ENCODE measurements at regions not wholly inside any gene's neighbourhood (a gene's known extent, or its start where the extent isn't known, plus 50 kb on each side); places are given as distances from the start of the nearest gene placed in this dataset.

DNA sequence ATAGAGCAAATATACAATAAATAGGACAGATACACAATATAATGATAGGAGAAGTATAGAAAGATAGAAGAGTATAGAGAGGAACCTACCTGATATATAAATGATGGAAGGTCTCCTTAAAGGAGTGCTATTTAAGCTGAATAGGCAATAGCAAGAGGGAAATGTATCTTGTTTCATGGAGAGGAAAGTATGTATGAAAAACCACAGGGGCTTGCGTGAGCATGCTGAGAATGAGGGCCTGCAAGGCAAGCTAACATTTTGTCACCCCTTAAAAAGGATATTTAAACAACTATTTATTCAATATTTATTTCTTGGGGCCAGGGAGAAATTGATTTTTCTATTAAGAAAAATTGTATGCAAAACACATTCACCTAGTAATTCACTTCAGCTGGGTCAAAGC lies 150.9 kb upstream of the ZRANB2 start (continued):
- no peak for TF ChIP-seq ZNF431 (CRISPR knock-in tag; IDR thresholded peaks at IDR 0.05)
- no peak for TF ChIP-seq ZNF212 (CRISPR knock-in tag; IDR thresholded peaks at IDR 0.05)
- TF ChIP-seq HCFC1 (IDR thresholded peaks at IDR 0.05; ENCODE audit: low read depth, low read length), result no peak
- TF ChIP-seq, protein P1, sequence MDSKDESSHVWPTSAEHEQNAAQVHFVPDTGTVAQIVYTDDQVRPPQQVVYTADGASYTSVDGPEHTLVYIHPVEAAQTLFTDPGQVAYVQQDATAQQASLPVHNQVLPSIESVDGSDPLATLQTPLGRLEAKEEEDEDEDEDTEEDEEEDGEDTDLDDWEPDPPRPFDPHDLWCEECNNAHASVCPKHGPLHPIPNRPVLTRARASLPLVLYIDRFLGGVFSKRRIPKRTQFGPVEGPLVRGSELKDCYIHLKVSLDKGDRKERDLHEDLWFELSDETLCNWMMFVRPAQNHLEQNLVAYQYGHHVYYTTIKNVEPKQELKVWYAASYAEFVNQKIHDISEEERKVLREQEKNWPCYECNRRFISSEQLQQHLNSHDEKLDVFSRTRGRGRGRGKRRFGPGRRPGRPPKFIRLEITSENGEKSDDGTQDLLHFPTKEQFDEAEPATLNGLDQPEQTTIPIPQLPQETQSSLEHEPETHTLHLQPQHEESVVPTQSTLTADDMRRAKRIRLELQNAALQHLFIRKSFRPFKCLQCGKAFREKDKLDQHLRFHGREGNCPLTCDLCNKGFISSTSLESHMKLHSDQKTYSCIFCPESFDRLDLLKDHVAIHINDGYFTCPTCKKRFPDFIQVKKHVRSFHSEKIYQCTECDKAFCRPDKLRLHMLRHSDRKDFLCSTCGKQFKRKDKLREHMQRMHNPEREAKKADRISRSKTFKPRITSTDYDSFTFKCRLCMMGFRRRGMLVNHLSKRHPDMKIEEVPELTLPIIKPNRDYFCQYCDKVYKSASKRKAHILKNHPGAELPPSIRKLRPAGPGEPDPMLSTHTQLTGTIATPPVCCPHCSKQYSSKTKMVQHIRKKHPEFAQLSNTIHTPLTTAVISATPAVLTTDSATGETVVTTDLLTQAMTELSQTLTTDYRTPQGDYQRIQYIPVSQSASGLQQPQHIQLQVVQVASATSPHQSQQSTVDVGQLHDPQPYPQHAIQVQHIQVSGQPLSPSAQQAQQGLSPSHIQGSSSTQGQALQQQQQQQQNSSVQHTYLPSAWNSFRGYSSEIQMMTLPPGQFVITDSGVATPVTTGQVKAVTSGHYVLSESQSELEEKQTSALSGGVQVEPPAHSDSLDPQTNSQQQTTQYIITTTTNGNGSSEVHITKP (IDR thresholded peaks at IDR 0.05; ENCODE audit: partially characterized antibody), result no peak
- no peak for TF ChIP-seq POLR3A (IDR thresholded peaks at IDR 0.05; ENCODE audit: borderline replicate concordance, extremely low read depth, insufficient read depth, insufficient read length)

DNA sequence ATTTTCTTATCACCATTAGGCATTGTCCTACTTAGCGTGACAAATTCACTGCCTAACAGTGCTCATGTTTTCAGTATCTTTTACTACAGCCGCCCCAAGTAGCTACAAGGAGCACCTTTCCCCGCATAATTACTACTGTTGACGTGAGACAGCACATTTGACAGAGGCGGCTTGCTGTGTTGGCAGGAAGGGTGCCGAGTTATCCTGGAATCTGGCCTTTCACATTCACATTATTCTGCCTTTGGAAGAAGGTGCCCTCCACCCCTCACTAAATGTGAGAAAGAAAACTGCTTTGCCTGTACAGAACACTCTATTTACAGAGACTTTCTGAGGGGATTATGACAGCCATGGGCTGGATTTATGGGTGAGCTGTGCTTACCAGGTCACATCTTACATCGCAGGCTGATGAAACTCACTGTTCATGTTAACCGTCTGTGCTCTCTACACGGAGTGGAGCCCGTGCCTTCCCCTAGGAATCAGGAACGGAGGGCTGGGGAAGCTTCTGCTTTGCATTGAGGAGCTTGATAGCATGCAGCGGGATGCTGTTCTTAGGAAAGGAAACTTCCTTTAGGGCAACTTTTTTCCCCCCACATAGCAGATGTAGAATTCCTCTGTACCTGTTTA lies 148.0 kb upstream of the ZRANB2 start:
- no peak for ATAC-seq
- Histone ChIP-seq H3K4me1 (replicated peaks in 1 of 2; ENCODE audit: control insufficient read depth in 2 of 2, insufficient read depth in 2 of 2, low read length in 2 of 2) (no peaks in the 10 kb centered on the region), H3K4me2 (ENCODE audit: insufficient read depth, low read length) (no peak overlapping the region), H3K27me3 (ENCODE audit: control insufficient read depth in 2 of 2, insufficient read depth in 2 of 2, low read length in 2 of 2) (no peaks in the 10 kb centered on the region), H4K20me1 (replicated peaks; ENCODE audit: control insufficient read depth, insufficient read depth, low read length) (no peaks in the 10 kb centered on the region), H3K4me3 (no peak overlapping the region), H3K79me2 (ENCODE audit: control insufficient read depth, insufficient read depth, low read length) (no peaks in the 10 kb centered on the region), H3K9me1 (ENCODE audit: control insufficient read depth, insufficient read depth, low read length) (no peaks in the 10 kb centered on the region), H3K9me3 (replicated peaks; ENCODE audit: control insufficient read depth, insufficient read depth, low read depth, low read length) (0 out of 2 replicates have a peak, but pooled peaks cover 2% of the 10 kb centered on the region), H3K27ac (ENCODE audit: extremely low read depth, low read depth, low read length) (no peak overlapping the region), H3K36me3 (ENCODE audit: control insufficient read depth, insufficient read depth, low read length) (no peaks in the 10 kb centered on the region), H3K9ac (ENCODE audit: insufficient read depth in 1 of 2, low read depth in 2 of 2, low read length in 2 of 2) (no peak overlapping the region), H2AFZ (ENCODE audit: low read depth, low read length) (no peak overlapping the region)
- no peak for FAIRE-seq
- no peak for DNase-seq (ENCODE audit: extremely low read depth in 1 of 4, low spot score in 3 of 4)
- under 1% methylated on average over 11 of the region's 12 CpGs for WGBS (ENCODE audit: insufficient coverage, low coverage, missing lambda C conversion rate)
- in situ Hi-C loops (cut with MboI), result no loop called here
- no TSS peak for BruUV-seq (replicated peaks)
- CTCF ChIA-PET (ENCODE audit: low intra/inter-chr PET ratio), result no interaction called here
- POLR2A ChIA-PET, result no interaction called here
- intact Hi-C loops (cut with micrococcal nuclease), result no loop called here
- TF ChIP-seq SRSF3 (IDR thresholded peaks at IDR 0.05; ENCODE audit: insufficient read depth, low read length), result no peak
- no peak for TF ChIP-seq NEUROD1 (IDR thresholded peaks at IDR 0.05; ENCODE audit: borderline replicate concordance, low read depth, low read length, partially characterized antibody)
- no peak for TF ChIP-seq CHCHD3 (CRISPR knock-in tag; IDR thresholded peaks at IDR 0.05)
- no peak for TF ChIP-seq GATAD2A (IDR thresholded peaks at IDR 0.05)
- TF ChIP-seq, protein P2, sequence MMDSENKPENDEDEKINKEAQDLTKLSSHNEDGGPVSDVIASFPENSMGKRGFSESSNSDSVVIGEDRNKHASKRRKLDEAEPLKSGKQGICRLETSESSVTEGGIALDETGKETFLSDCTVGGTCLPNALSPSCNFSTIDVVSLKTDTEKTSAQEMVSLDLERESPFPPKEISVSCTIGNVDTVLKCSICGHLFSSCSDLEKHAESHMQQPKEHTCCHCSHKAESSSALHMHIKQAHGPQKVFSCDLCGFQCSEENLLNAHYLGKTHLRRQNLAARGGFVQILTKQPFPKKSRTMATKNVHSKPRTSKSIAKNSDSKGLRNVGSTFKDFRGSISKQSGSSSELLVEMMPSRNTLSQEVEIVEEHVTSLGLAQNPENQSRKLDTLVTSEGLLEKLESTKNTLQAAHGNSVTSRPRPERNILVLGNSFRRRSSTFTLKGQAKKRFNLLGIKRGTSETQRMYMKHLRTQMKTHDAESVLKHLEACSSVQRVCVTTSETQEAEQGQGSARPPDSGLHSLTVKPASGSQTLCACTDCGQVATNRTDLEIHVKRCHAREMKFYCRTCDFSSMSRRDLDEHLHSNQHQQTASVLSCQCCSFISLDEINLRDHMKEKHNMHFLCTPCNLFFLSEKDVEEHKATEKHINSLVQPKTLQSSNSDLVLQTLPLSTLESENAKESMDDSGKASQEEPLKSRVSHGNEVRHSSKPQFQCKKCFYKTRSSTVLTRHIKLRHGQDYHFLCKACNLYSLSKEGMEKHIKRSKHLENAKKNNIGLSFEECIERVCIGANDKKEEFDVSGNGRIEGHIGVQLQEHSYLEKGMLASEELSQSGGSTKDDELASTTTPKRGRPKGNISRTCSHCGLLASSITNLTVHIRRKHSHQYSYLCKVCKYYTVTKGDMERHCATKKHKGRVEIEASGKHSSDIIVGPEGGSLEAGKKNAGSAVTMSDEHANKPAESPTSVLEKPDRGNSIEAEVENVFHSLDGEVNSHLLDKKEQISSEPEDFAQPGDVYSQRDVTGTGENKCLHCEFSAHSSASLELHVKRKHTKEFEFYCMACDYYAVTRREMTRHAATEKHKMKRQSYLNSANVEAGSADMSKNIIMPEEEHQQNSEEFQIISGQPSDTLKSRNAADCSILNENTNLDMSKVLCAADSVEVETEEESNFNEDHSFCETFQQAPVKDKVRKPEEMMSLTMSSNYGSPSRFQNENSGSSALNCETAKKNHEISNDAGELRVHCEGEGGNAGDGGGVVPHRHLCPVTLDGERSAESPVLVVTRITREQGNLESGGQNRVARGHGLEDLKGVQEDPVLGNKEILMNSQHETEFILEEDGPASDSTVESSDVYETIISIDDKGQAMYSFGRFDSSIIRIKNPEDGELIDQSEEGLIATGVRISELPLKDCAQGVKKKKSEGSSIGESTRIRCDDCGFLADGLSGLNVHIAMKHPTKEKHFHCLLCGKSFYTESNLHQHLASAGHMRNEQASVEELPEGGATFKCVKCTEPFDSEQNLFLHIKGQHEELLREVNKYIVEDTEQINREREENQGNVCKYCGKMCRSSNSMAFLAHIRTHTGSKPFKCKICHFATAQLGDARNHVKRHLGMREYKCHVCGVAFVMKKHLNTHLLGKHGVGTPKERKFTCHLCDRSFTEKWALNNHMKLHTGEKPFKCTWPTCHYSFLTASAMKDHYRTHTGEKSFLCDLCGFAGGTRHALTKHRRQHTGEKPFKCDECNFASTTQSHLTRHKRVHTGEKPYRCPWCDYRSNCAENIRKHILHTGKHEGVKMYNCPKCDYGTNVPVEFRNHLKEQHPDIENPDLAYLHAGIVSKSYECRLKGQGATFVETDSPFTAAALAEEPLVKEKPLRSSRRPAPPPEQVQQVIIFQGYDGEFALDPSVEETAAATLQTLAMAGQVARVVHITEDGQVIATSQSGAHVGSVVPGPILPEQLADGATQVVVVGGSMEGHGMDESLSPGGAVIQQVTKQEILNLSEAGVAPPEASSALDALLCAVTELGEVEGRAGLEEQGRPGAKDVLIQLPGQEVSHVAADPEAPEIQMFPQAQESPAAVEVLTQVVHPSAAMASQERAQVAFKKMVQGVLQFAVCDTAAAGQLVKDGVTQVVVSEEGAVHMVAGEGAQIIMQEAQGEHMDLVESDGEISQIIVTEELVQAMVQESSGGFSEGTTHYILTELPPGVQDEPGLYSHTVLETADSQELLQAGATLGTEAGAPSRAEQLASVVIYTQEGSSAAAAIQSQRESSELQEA (IDR thresholded peaks at IDR 0.05; ENCODE audit: low read depth), result no peak
